SK-N-SH (cell line): ENCODE measurements at regions not wholly inside any gene's neighbourhood (a gene's known extent, or its start where the extent isn't known, plus 50 kb on each side); places are given as distances from the start of the nearest gene placed in this dataset.

Experiments
- CTCF ChIA-PET: fragments of 300-600, 350-600 bp; formaldehyde crosslinking; extraction: SDS; loops from one replicate; lab custom pipeline; 2021; lab: Yijun Ruan, JAX
- POLR2A ChIA-PET: fragments of 350-600 bp; sonication (Branson Sonifier 250); formaldehyde crosslinking; extraction: SDS; loops from one replicate; lab custom pipeline; 2020; ENCODE audit warnings: antibody characterized with exemption, inconsistent platforms; lab: Yijun Ruan, JAX
- DNase-seq: peaks from one replicate; pipeline ENCODE4 v3.0.0; 2012
- H2AFZ ChIP-seq: fragments of 200-600 bp; sonication (generic); 2 replicates; pipeline ENCODE4 v1.8.1; 2016; ENCODE audit warnings: antibody characterized with exemption, mild to moderate bottlenecking, low read depth
- H3F3A ChIP-seq: fragments of 200-600 bp; sonication (generic); replicated peaks from 2 replicates; pipeline ENCODE3; 2016; ENCODE audit warnings: antibody characterized with exemption, mild to moderate bottlenecking; ENCODE audit not compliant: insufficient read depth
- H3K27ac ChIP-seq, 2 experiments: fragments of 200-500 bp in 1 of 2; fragments of 200-600 bp in 1 of 2; sonication (Bioruptor generic) in 1 of 2; sonication (generic), shearing (Covaris generic) in 1 of 2; 2 replicates each; pipeline versions ENCODE4 v1.5.1 to v1.6.1; 2014 to 2016; ENCODE audit warnings: low read depth in 2 of 2, inconsistent platforms in 1 of 2, low read length in 1 of 2, mild to moderate bottlenecking in 1 of 2, mixed read lengths in 1 of 2
- H3K27me3 ChIP-seq: fragments of 200-600 bp; sonication (generic), shearing (Covaris generic); 2 replicates; pipeline ENCODE4 v1.6.1; 2016; ENCODE audit warnings: mixed run types; ENCODE audit not compliant: insufficient read depth
- H3K36me3 ChIP-seq, 2 experiments: fragments of 200-500 bp in 1 of 2; fragments of 200-600 bp in 1 of 2; sonication (Bioruptor generic) in 1 of 2; sonication (generic) in 1 of 2; replicated peaks in 1 of 2; 2 replicates each; pipeline versions ENCODE3 to v1.5.1; 2014 to 2016; ENCODE audit warnings: low read length in 1 of 2, mild to moderate bottlenecking in 1 of 2; ENCODE audit not compliant: insufficient read depth in 2 of 2, control insufficient read depth in 1 of 2
- H3K4me1 ChIP-seq, 2 experiments: fragments of 200-500 bp in 1 of 2; fragments of 200-600 bp in 1 of 2; sonication (Bioruptor generic) in 1 of 2; sonication (generic), shearing (Covaris generic) in 1 of 2; 2 replicates each; pipeline versions ENCODE4 v1.5.1 to v1.6.1; 2014 to 2016; ENCODE audit warnings: low read depth in 1 of 2, low read length in 1 of 2, mixed run types in 1 of 2; ENCODE audit not compliant: insufficient read depth in 2 of 2, control insufficient read depth in 1 of 2
- H3K4me2 ChIP-seq: fragments of 200-600 bp; sonication (generic), shearing (Covaris generic); 2 replicates; pipeline ENCODE4 v1.6.1; 2017; ENCODE audit warnings: mixed run types
- H3K4me3 ChIP-seq, 2 experiments: fragments of 200-500 bp in 1 of 2; fragments of 200-600 bp in 1 of 2; sonication (Bioruptor generic) in 1 of 2; sonication (generic), shearing (Covaris generic) in 1 of 2; 2 replicates each; pipeline versions ENCODE4 v1.5.1 to v1.8.1; 2014 to 2016; ENCODE audit warnings: low read depth in 2 of 2, inconsistent platforms in 1 of 2, low read length in 1 of 2, mild to moderate bottlenecking in 1 of 2, mixed read lengths in 1 of 2, moderate library complexity in 1 of 2
- H3K79me2 ChIP-seq: fragments of 200-600 bp; sonication (generic); 2 replicates; pipeline ENCODE4 v1.8.1; 2017; ENCODE audit warnings: mild to moderate bottlenecking; ENCODE audit not compliant: insufficient read depth
- H3K9ac ChIP-seq: fragments of 200-600 bp; sonication (generic); 2 replicates; pipeline ENCODE4 v1.6.1; 2017; ENCODE audit warnings: mixed run types
- H3K9me2 ChIP-seq: fragments of 200-600 bp; sonication (generic); 2 replicates; pipeline ENCODE4 v1.6.1; 2017; ENCODE audit warnings: mixed run types
- H3K9me3 ChIP-seq: fragments of 200-600 bp; sonication (generic); 2 replicates; pipeline ENCODE4 v1.6.1; 2017; ENCODE audit warnings: mixed run types, mild to moderate bottlenecking, moderate library complexity
- H4K20me1 ChIP-seq: fragments of 200-600 bp; sonication (generic); 2 replicates; pipeline ENCODE4 v1.6.1; 2017; ENCODE audit warnings: mild to moderate bottlenecking, mixed run types; ENCODE audit not compliant: insufficient read depth
- CHD2 ChIP-seq: fragments of 150-350 bp; IDR thresholded peaks from 2 replicates; pipeline ENCODE4 v1.6.1; 2018; ENCODE audit warnings: low read length; ENCODE audit not compliant: partially characterized antibody
- GABPA ChIP-seq: IDR thresholded peaks from 2 replicates; pipeline ENCODE4 v1.4.0; 2012; ENCODE audit warnings: low read depth, mild to moderate bottlenecking
- JUND ChIP-seq: IDR thresholded peaks from 2 replicates; pipeline ENCODE4 v1.4.0; 2012
- MAX ChIP-seq: IDR thresholded peaks from 2 replicates; pipeline ENCODE4 v1.4.0; 2012; ENCODE audit warnings: low read depth
- MXI1 ChIP-seq: IDR thresholded peaks from 2 replicates; pipeline ENCODE4 v1.6.1; 2012; ENCODE audit warnings: mild to moderate bottlenecking, low read depth, low read length, improper control_type of control experiment
- PBX3 ChIP-seq: IDR thresholded peaks from 2 replicates; pipeline ENCODE4; 2012
- RCOR1 ChIP-seq: fragments of 150-350 bp; IDR thresholded peaks from 2 replicates; pipeline ENCODE4 v1.6.1; 2017; ENCODE audit warnings: antibody characterized with exemption, low read length
- RXRA ChIP-seq: IDR thresholded peaks from 2 replicates; pipeline ENCODE4 v1.4.0; 2012; ENCODE audit warnings: low read depth, mild to moderate bottlenecking, borderline replicate concordance
- SIN3A ChIP-seq: IDR thresholded peaks from 2 replicates; pipeline ENCODE4 v1.6.1; 2012; ENCODE audit warnings: low read depth, mild to moderate bottlenecking, low read length, moderate library complexity, borderline replicate concordance
- TAF1 ChIP-seq: IDR thresholded peaks from 2 replicates; pipeline ENCODE4 v1.6.1; 2012; ENCODE audit warnings: low read depth, mild to moderate bottlenecking, low read length, moderate library complexity, borderline replicate concordance
- TEAD4 ChIP-seq: IDR thresholded peaks from 2 replicates; pipeline ENCODE4 v1.4.0; 2012; ENCODE audit warnings: mild to moderate bottlenecking, borderline replicate concordance; ENCODE audit not compliant: insufficient read depth
- USF2 ChIP-seq: fragments of 150-350 bp; IDR thresholded peaks from 2 replicates; pipeline ENCODE4 v1.6.1; 2017; ENCODE audit warnings: antibody characterized with exemption, low read length, low read depth, borderline replicate concordance
- WGBS: methylation state at CpG from one replicate; pipeline ENCODE4 v1.1.6; 2017; ENCODE audit warnings: low lambda C conversion rate; 5-methylcytosine and 5-hydroxymethylcytosine counted together

- Histone ChIP-seq H2AFZ (no peak overlapping the region), H3K4me1 (peaks cover 2 to 25% of the 10 kb centered on the region in 2 experiments; a peak in 3 of 4 replicates), H3K4me2 (no peak overlapping the region), H3K9me2 (no peaks in the 10 kb centered on the region), H3F3A (peaks cover 27% of the 10 kb centered on the region), H3K9me3 (no peaks in the 10 kb centered on the region; the same call in 1 of the 2 replicates), H3K27me3 (no peaks in the 10 kb centered on the region), H3K4me3 (no peak overlapping the region), H4K20me1 (no peaks in the 10 kb centered on the region), H3K79me2 (no peaks in the 10 kb centered on the region), H3K27ac (peak overlapping the region; percentile 8 to 94; a peak in 3 of 4 replicates), H3K36me3 (no peaks in the 10 kb centered on the region), H3K9ac (no peak overlapping the region)
- ChIA-PET CTCF (no interaction called here), POLR2A (no interaction called here)
- no peak for TF ChIP-seq CHD2
- no peak for TF ChIP-seq MXI1
- no peak for TF ChIP-seq RCOR1
- TF ChIP-seq USF2, result no peak
- no peak for TF ChIP-seq TAF1
- WGBS, result 65% methylated on average over 6 of the region's 6 CpGs
- no peak for DNase-seq
Measured at GRCh38 chr18:8942021-8942908, 160.2 kb upstream of the NDUFV2 start.

GRCh38 chr18:8942909-8943545 is 159.5 kb upstream of the NDUFV2 start:
- no peaks in the 10 kb centered on the region for H3K79me2 ChIP-seq
- no peaks in the 10 kb centered on the region for H3K9me2 ChIP-seq
- no peaks in the 10 kb centered on the region for H3K36me3 ChIP-seq
- peak overlapping the region in 1 of 2 experiments; percentile 94; a peak in 2 of 4 replicates for H3K27ac ChIP-seq
- DNase-seq, result no peak
- 87% methylated on average over 15 of the region's 15 CpGs for WGBS
- H3K9ac ChIP-seq, result no peak overlapping the region
- H3K9me3 ChIP-seq, result no peaks in the 10 kb centered on the region; the same call in 1 of the 2 replicates
- H2AFZ ChIP-seq, result no peak overlapping the region
- no peaks in the 10 kb centered on the region for H4K20me1 ChIP-seq
- peaks cover 3 to 31% of the 10 kb centered on the region in 2 experiments for H3K4me1 ChIP-seq
- H3K4me3 ChIP-seq, result no peak overlapping the region
- POLR2A ChIA-PET, result no interaction called here
- CTCF ChIA-PET, result no interaction called here
- peaks cover 34% of the 10 kb centered on the region for H3F3A ChIP-seq
- no peaks in the 10 kb centered on the region for H3K27me3 ChIP-seq
- TF ChIP-seq SIN3A (no peak), TEAD4 (no peak), PBX3 (no peak), RCOR1 (no peak), JUND (no peak), RXRA (no peak), MXI1 (no peak), TAF1 (no peak), GABPA (no peak), MAX (no peak), USF2 (no peak)
- TF ChIP-seq, all 33 proteins: peak for 0
- H3K4me2 ChIP-seq, result no peak overlapping the region
